Calu3 (cell line): ENCODE measurements at regions not wholly inside any gene's neighbourhood (a gene's known extent, or its start where the extent isn't known, plus 50 kb on each side); places are given as distances from the start of the nearest gene placed in this dataset.

Experiments used
- BruUV-seq: library from RNA; stranded (reverse); fragments of 400-500 nt; replicated peaks from 2 replicates; lab custom pipeline; 2021; lab: Mats Ljungman, UMichigan
- CTCF ChIA-PET: fragments of 300-600 bp; sonication (Branson Sonifier 250); formaldehyde crosslinking; loops from one replicate; lab custom pipeline; 2022; ENCODE audit warnings: antibody characterized with exemption; lab: Charles Lee
- DNase-seq: peaks from one replicate; pipeline ENCODE4 v3.0.0; 2022
- H3K27ac Mint-ChIP-seq: one replicate; pipeline ENCODE4 v1.8.0; 2022; ENCODE audit warnings: mixed read lengths; ENCODE audit not compliant: unreplicated experiment
- H3K27me3 Mint-ChIP-seq: one replicate; pipeline ENCODE4 v1.8.0; 2022; ENCODE audit warnings: mixed read lengths; ENCODE audit not compliant: unreplicated experiment
- H3K36me3 Mint-ChIP-seq: one replicate; pipeline ENCODE4 v1.8.0; 2022; ENCODE audit warnings: mild to moderate bottlenecking, moderate library complexity, mixed read lengths; ENCODE audit not compliant: insufficient read depth, unreplicated experiment
- H3K4me1 Mint-ChIP-seq: one replicate; pipeline ENCODE4 v1.8.0; 2022; ENCODE audit warnings: mild to moderate bottlenecking, low read depth, mixed read lengths; ENCODE audit not compliant: unreplicated experiment
- H3K4me3 Mint-ChIP-seq: one replicate; pipeline ENCODE4 v1.8.0; 2022; ENCODE audit warnings: mild to moderate bottlenecking, low read depth, moderate library complexity, mixed read lengths; ENCODE audit not compliant: unreplicated experiment
- H3K9me3 Mint-ChIP-seq: one replicate; pipeline ENCODE4 v1.8.0; 2022; ENCODE audit warnings: low read depth, mixed read lengths; ENCODE audit not compliant: unreplicated experiment
- CTCF ChIP-seq: fragments of 200-600 bp; IDR thresholded peaks from one replicate; pipeline ENCODE4 v1.8.0; 2022; ENCODE audit warnings: antibody characterized with exemption; ENCODE audit not compliant: unreplicated experiment
- intact Hi-C: fragments of 100-400 bp; cut with micrococcal nuclease; formaldehyde crosslinking; loops from one replicate; pipeline ENCODE4 v1.10.0; 2022; ENCODE audit not compliant: unreplicated experiment

GRCh38 chr7:73948287-73948686 lies 79.7 kb upstream of the ELN start:
- H3K4me3 Mint-ChIP-seq: no peak overlapping the region
- no peak overlapping the region for H3K27ac Mint-ChIP-seq
- H3K4me1 Mint-ChIP-seq: no peaks in the 10 kb centered on the region
- TF ChIP-seq CTCF: no peak
- H3K9me3 Mint-ChIP-seq: peaks cover 6% of the 10 kb centered on the region
- intact Hi-C loops: no loop called here
- DNase-seq: no peak
- no TSS peak for BruUV-seq
- CTCF ChIA-PET: no interaction called here
- no peaks in the 10 kb centered on the region for H3K36me3 Mint-ChIP-seq
- H3K27me3 Mint-ChIP-seq: no peaks in the 10 kb centered on the region

GRCh38 chr7:73952266-73952665 lies 75.7 kb upstream of the ELN start:
- no peak overlapping the region for H3K4me3 Mint-ChIP-seq
- H3K4me1 Mint-ChIP-seq: no peaks in the 10 kb centered on the region
- peaks cover 8% of the 10 kb centered on the region for H3K27me3 Mint-ChIP-seq
- no peak for TF ChIP-seq CTCF
- no peaks in the 10 kb centered on the region for H3K36me3 Mint-ChIP-seq
- BruUV-seq: no TSS peak
- no peak overlapping the region for H3K27ac Mint-ChIP-seq
- CTCF ChIA-PET: no interaction called here
- no peak for DNase-seq
- intact Hi-C loops: no loop called here
- peaks cover 6% of the 10 kb centered on the region for H3K9me3 Mint-ChIP-seq

- CTCF ChIA-PET: no interaction called here
- no peaks in the 10 kb centered on the region for H3K4me1 Mint-ChIP-seq
- no peak for TF ChIP-seq CTCF
These were observed 73.8 kb upstream of the ELN start for GRCh38 chr7:73954181-73954580.

GRCh38 chr7:73954861-73955260 lies 73.1 kb upstream of the ELN start:
- Mint-ChIP-seq H3K4me3 (no peak overlapping the region), H3K27ac (no peak overlapping the region), H3K9me3 (no peaks in the 10 kb centered on the region), H3K27me3 (peaks cover 8% of the 10 kb centered on the region), H3K4me1 (no peaks in the 10 kb centered on the region), H3K36me3 (no peaks in the 10 kb centered on the region)
- no peak for DNase-seq
- intact Hi-C loops: no loop called here
- no TSS peak for BruUV-seq
- no peak for TF ChIP-seq CTCF
- CTCF ChIA-PET: no interaction called here

More at GRCh38 chr7:73954181-73954580, 73.8 kb upstream of the ELN start:
- intact Hi-C loops: no loop called here
- H3K9me3 Mint-ChIP-seq: peaks cover 2% of the 10 kb centered on the region
- H3K36me3 Mint-ChIP-seq: no peaks in the 10 kb centered on the region
- H3K27me3 Mint-ChIP-seq: peaks cover 8% of the 10 kb centered on the region
- no TSS peak for BruUV-seq
- no peak overlapping the region for H3K4me3 Mint-ChIP-seq
- no peak for DNase-seq
- no peak overlapping the region for H3K27ac Mint-ChIP-seq
